ENCODE measurements at regions not wholly inside any gene's neighbourhood (a gene's known extent, or its start where the extent isn't known, plus 50 kb on each side); places are given as distances from the start of the nearest gene placed in this dataset.
A peak's percentile ranks its signal among the peaks of the same experiment; 100 is the strongest.
"Not testable (repeated sequence)": the region's sequence is repeated elsewhere in the genome, so short reads cannot be mapped to it uniquely, and the experiment has no call there.

DNA sequence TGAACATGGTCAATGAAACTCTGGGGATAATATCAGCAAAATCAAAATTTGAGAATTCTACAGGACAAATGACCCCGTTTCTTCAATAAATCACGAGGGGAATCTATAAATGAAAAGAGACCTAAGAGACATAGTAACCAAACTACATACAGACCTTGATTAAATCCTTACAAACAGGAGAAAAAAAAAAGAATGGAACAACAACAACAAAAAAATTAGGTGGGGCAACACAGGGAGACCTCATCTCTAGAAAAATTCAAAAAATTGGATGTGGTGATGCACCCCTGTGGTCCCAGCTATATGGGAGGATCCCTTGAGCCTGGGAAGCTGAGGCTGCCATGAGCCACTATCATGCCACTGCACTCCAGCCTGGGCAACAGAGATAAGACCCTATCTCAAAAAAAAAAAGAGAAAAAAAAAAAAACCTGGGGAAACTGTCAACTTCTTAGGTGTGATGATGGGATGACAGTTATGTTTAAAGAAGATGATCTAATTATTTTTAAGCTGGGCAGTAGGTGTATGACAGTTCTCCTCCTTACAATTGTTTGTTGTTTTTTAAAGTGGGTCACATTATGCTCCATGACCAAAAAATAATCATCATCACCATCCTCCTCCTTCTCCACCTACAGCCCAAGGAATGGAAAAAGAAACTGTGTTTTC, 146.4 kb upstream of the EFCAB3 start:
- H3K36me3 Mint-ChIP-seq; DNase-seq; H3K9me3 ChIP-seq; H3K9me3 Mint-ChIP-seq; H3K27ac ChIP-seq (ENCODE audit: low read length); H3K4me3 ChIP-seq (ENCODE audit: control insufficient read depth in 1 of 2, extremely low read depth in 1 of 2, low read length in 1 of 2); ATAC-seq (replicated peaks in 1 of 4); CTCF ChIA-PET; H3K27me3 ChIP-seq (replicated peaks in 1 of 2; ENCODE audit: control insufficient read depth in 2 of 2, extremely low read depth in 1 of 2, insufficient read depth in 2 of 2, low read length in 1 of 2); H3K4me1 Mint-ChIP-seq; H3K4me1 ChIP-seq (ENCODE audit: control insufficient read depth in 1 of 2, extremely low read depth in 1 of 2, insufficient read depth in 2 of 2, low read length in 2 of 2); H3K27ac Mint-ChIP-seq; POLR2A ChIA-PET; H3K36me3 ChIP-seq (ENCODE audit: control insufficient read depth in 2 of 2, extremely low read depth in 1 of 2, insufficient read depth in 1 of 2, low read length in 1 of 2); H3K4me3 Mint-ChIP-seq: not testable (repeated sequence)
- H3K27me3 Mint-ChIP-seq, result peaks cover 10 to 12% of the 10 kb centered on the region in 2 donors
- WGBS (ENCODE audit: insufficient coverage), result no CpG with 5 or more reads among the region's 2 CpGs

- H3K27ac Mint-ChIP-seq; H3K4me3 ChIP-seq (ENCODE audit: control insufficient read depth in 1 of 2, extremely low read depth in 1 of 2, low read length in 1 of 2); H3K36me3 Mint-ChIP-seq; ATAC-seq (replicated peaks in 1 of 4); CTCF ChIA-PET; DNase-seq; H3K36me3 ChIP-seq (ENCODE audit: control insufficient read depth in 2 of 2, extremely low read depth in 1 of 2, insufficient read depth in 1 of 2, low read length in 1 of 2); H3K4me1 Mint-ChIP-seq; H3K27me3 ChIP-seq (replicated peaks in 1 of 2; ENCODE audit: control insufficient read depth in 2 of 2, extremely low read depth in 1 of 2, insufficient read depth in 2 of 2, low read length in 1 of 2); H3K27me3 Mint-ChIP-seq; H3K9me3 Mint-ChIP-seq; POLR2A ChIA-PET; H3K4me3 Mint-ChIP-seq; H3K27ac ChIP-seq (ENCODE audit: low read length); H3K4me1 ChIP-seq (ENCODE audit: control insufficient read depth in 1 of 2, extremely low read depth in 1 of 2, insufficient read depth in 2 of 2, low read length in 2 of 2); H3K9me3 ChIP-seq: not testable (repeated sequence)
- no CpG with 5 or more reads among the region's 5 CpGs for WGBS (ENCODE audit: insufficient coverage)
Observed at GRCh38 chr17:62231293-62231692, 149.1 kb upstream of the EFCAB3 start.

GRCh38 chr17:62226610-62227240, 153.6 kb upstream of the EFCAB3 start:
- H3K4me3 Mint-ChIP-seq; H3K27ac ChIP-seq (ENCODE audit: low read length): not testable (repeated sequence)

DNA sequence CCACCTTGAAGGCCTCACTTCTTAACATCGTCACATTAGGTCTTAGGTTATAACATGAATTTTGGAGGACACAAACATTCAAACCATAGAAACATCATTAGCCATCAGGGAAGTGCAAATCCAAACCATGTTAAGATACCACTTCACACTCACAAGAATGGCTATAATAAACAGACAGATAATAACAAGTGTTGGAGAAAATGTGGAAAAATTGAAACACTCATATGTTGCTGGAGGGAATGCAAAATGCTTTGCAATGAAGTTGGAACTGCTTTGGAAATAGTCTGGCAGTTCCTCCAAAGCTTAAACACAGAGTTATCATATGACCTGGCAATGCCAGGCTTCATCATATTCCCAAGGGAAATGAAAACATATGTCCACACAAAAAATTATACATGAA, 156.8 kb upstream of the EFCAB3 start:
- H3K36me3 Mint-ChIP-seq; H3K9me3 Mint-ChIP-seq; H3K9me3 ChIP-seq; DNase-seq; H3K27me3 ChIP-seq (replicated peaks in 1 of 2; ENCODE audit: control insufficient read depth in 2 of 2, extremely low read depth in 1 of 2, insufficient read depth in 2 of 2, low read length in 1 of 2); H3K27me3 Mint-ChIP-seq; H3K36me3 ChIP-seq (ENCODE audit: control insufficient read depth in 2 of 2, extremely low read depth in 1 of 2, insufficient read depth in 1 of 2, low read length in 1 of 2); CTCF ChIA-PET; H3K27ac Mint-ChIP-seq; H3K4me1 Mint-ChIP-seq; H3K4me1 ChIP-seq (ENCODE audit: control insufficient read depth in 1 of 2, extremely low read depth in 1 of 2, insufficient read depth in 2 of 2, low read length in 2 of 2); POLR2A ChIA-PET; H3K4me3 ChIP-seq (ENCODE audit: control insufficient read depth in 1 of 2, extremely low read depth in 1 of 2, low read length in 1 of 2); H3K4me3 Mint-ChIP-seq; H3K27ac ChIP-seq (ENCODE audit: low read length); ATAC-seq (replicated peaks in 1 of 4): not testable (repeated sequence)
- WGBS (ENCODE audit: insufficient coverage), result no CpG with 5 or more reads among the region's 1 CpG

More at GRCh38 chr17:62226610-62227240, 153.6 kb upstream of the EFCAB3 start:
- ATAC-seq (replicated peaks in 1 of 4); CTCF ChIA-PET; H3K36me3 ChIP-seq (ENCODE audit: control insufficient read depth in 2 of 2, extremely low read depth in 1 of 2, insufficient read depth in 1 of 2, low read length in 1 of 2); H3K9me3 ChIP-seq; H3K4me3 ChIP-seq (ENCODE audit: control insufficient read depth in 1 of 2, extremely low read depth in 1 of 2, low read length in 1 of 2); H3K36me3 Mint-ChIP-seq; POLR2A ChIA-PET; H3K27ac Mint-ChIP-seq; H3K4me1 ChIP-seq (ENCODE audit: control insufficient read depth in 1 of 2, extremely low read depth in 1 of 2, insufficient read depth in 2 of 2, low read length in 2 of 2); H3K9me3 Mint-ChIP-seq; H3K27me3 ChIP-seq (replicated peaks in 1 of 2; ENCODE audit: control insufficient read depth in 2 of 2, extremely low read depth in 1 of 2, insufficient read depth in 2 of 2, low read length in 1 of 2); H3K4me1 Mint-ChIP-seq; H3K27me3 Mint-ChIP-seq: not testable (repeated sequence)
- peak in 2 of 35 experiments; percentile 2 to 11 for DNase-seq
- no CpG with 5 or more reads among the region's 3 CpGs for WGBS (ENCODE audit: insufficient coverage)

- CTCF ChIA-PET, result no interaction called here
- H3K4me3 Mint-ChIP-seq, result no peak overlapping the region
- H3K9me3 ChIP-seq, result no peaks in the 10 kb centered on the region
- WGBS (ENCODE audit: insufficient coverage), result 60% methylated on average over 2 of the region's 7 CpGs
- ATAC-seq (replicated peaks in 1 of 4) (no peak), DNase-seq (no peak)
- H3K27me3 ChIP-seq (replicated peaks in 1 of 2; ENCODE audit: control insufficient read depth in 2 of 2, extremely low read depth in 1 of 2, insufficient read depth in 2 of 2, low read length in 1 of 2), result peaks cover 0 to 3% of the 10 kb centered on the region in 2 experiments
- no peaks in the 10 kb centered on the region for H3K4me1 ChIP-seq (ENCODE audit: control insufficient read depth in 1 of 2, extremely low read depth in 1 of 2, insufficient read depth in 2 of 2, low read length in 2 of 2)
- H3K4me1 Mint-ChIP-seq, result no peaks in the 10 kb centered on the region
- H3K27me3 Mint-ChIP-seq, result peaks cover 8 to 11% of the 10 kb centered on the region in 2 donors
- POLR2A ChIA-PET, result no interaction called here
- no peak overlapping the region for H3K27ac ChIP-seq (ENCODE audit: low read length)
- no peak overlapping the region for H3K4me3 ChIP-seq (ENCODE audit: control insufficient read depth in 1 of 2, extremely low read depth in 1 of 2, low read length in 1 of 2)
- H3K36me3 ChIP-seq (ENCODE audit: control insufficient read depth in 2 of 2, extremely low read depth in 1 of 2, insufficient read depth in 1 of 2, low read length in 1 of 2), result no peaks in the 10 kb centered on the region
- H3K36me3 Mint-ChIP-seq, result no peaks in the 10 kb centered on the region
- peaks cover 0 to 5% (median 0%) of the 10 kb centered on the region in 3 donors for H3K9me3 Mint-ChIP-seq
- H3K27ac Mint-ChIP-seq, result no peak overlapping the region
Observed at GRCh38 chr17:62219221-62219899, 154.3 kb upstream of the MED13 start.

- H3K36me3 ChIP-seq (ENCODE audit: control insufficient read depth in 2 of 2, extremely low read depth in 1 of 2, insufficient read depth in 1 of 2, low read length in 1 of 2), result no peaks in the 10 kb centered on the region
- no peaks in the 10 kb centered on the region for H3K4me1 ChIP-seq (ENCODE audit: control insufficient read depth in 1 of 2, extremely low read depth in 1 of 2, insufficient read depth in 2 of 2, low read length in 2 of 2)
- POLR2A ChIA-PET, result no interaction called here
- Mint-ChIP-seq H3K9me3 (peaks cover 0 to 2% (median 0%) of the 10 kb centered on the region in 3 donors), H3K4me1 (no peaks in the 10 kb centered on the region), H3K27me3 (peaks cover 14 to 20% of the 10 kb centered on the region in 2 donors), H3K4me3 (no peak overlapping the region), H3K36me3 (no peaks in the 10 kb centered on the region), H3K27ac (no peak overlapping the region)
- ATAC-seq (replicated peaks in 1 of 4), result no peak
- H3K27ac ChIP-seq (ENCODE audit: low read length), result no peak overlapping the region
- DNase-seq, result no peak
- 91% methylated on average over 7 of the region's 8 CpGs for WGBS (ENCODE audit: insufficient coverage)
- peaks cover 0 to 9% of the 10 kb centered on the region in 2 experiments for H3K27me3 ChIP-seq (replicated peaks in 1 of 2; ENCODE audit: control insufficient read depth in 2 of 2, extremely low read depth in 1 of 2, insufficient read depth in 2 of 2, low read length in 1 of 2)
- no peaks in the 10 kb centered on the region for H3K9me3 ChIP-seq
- CTCF ChIA-PET, result no interaction called here
- no peak overlapping the region for H3K4me3 ChIP-seq (ENCODE audit: control insufficient read depth in 1 of 2, extremely low read depth in 1 of 2, low read length in 1 of 2)
Observed at GRCh38 chr17:62216847-62217246, 151.8 kb upstream of the MED13 start.
